ENCODE measurements at regions not wholly inside any gene's neighbourhood (a gene's known extent, or its start where the extent isn't known, plus 50 kb on each side); places are given as distances from the start of the nearest gene placed in this dataset.

DNA sequence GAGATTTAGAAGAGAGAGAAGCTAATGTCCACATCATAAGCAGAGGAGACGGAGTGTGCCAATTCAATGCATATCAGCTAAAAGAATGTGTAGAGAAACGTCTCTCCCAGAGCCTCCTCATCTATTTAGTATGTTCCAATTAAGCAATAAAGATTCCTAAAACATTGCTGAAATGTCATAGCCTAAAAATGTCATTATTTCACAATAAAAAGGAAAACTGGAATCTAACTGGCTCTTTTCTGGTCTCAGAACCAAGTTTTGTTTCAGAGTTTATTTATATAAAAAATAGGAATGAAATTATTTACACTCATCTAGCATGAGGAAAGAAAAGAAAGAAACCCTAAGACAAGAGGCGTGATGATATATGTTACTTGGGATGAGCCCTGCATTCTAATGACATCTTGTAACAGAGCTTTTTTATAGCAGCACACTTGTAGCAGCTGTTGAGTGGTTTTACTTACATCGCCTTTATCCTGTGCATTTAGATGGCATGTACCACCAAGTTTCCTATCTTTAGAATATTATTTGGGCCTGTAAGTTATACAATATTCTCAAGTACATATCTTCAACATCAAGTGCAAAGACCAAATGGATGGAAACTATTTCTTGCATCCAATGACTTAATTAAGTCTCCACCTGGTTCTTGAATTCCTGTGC, 266.3 kb upstream of the PRKD1 start:
- TF ChIP-seq, protein P1, sequence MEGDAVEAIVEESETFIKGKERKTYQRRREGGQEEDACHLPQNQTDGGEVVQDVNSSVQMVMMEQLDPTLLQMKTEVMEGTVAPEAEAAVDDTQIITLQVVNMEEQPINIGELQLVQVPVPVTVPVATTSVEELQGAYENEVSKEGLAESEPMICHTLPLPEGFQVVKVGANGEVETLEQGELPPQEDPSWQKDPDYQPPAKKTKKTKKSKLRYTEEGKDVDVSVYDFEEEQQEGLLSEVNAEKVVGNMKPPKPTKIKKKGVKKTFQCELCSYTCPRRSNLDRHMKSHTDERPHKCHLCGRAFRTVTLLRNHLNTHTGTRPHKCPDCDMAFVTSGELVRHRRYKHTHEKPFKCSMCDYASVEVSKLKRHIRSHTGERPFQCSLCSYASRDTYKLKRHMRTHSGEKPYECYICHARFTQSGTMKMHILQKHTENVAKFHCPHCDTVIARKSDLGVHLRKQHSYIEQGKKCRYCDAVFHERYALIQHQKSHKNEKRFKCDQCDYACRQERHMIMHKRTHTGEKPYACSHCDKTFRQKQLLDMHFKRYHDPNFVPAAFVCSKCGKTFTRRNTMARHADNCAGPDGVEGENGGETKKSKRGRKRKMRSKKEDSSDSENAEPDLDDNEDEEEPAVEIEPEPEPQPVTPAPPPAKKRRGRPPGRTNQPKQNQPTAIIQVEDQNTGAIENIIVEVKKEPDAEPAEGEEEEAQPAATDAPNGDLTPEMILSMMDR (IDR thresholded peaks at IDR 0.05; ENCODE audit: low read length) = no peak
- no peak for TF ChIP-seq EZH2 (optimal IDR thresholded peaks at IDR 0.05; ENCODE audit: low read depth, low read length)
